SU-DHL-6 (cell line): ENCODE measurements at regions not wholly inside any gene's neighbourhood (a gene's known extent, or its start where the extent isn't known, plus 50 kb on each side); places are given as distances from the start of the nearest gene placed in this dataset.

Experiments used
- H2AFZ ChIP-seq: fragments of 200-600 bp; sonication (generic); 2 replicates; pipeline ENCODE4 v1.6.1; 2014; ENCODE audit warnings: low read depth, mild to moderate bottlenecking, moderate library complexity, mixed read lengths, antibody characterized with exemption, low read length; ENCODE audit not compliant: severe bottlenecking
- H3F3A ChIP-seq: fragments of 200-600 bp; shearing (Covaris generic); 2 replicates; pipeline ENCODE4 v1.6.0; 2016; ENCODE audit warnings: antibody characterized with exemption, mild to moderate bottlenecking; ENCODE audit not compliant: insufficient read depth
- H3K27ac ChIP-seq: fragments of 200-600 bp; sonication (generic); 2 replicates; pipeline ENCODE4 v1.5.1; 2016; ENCODE audit warnings: low read depth, mild to moderate bottlenecking, low read length, moderate library complexity, mixed read lengths
- H3K27me3 ChIP-seq: fragments of 200-600 bp; sonication (generic), shearing (Covaris generic); 2 replicates; pipeline ENCODE4 v1.6.0; 2014; ENCODE audit warnings: mild to moderate bottlenecking, low read length
- H3K36me3 ChIP-seq: fragments of 200-600 bp; sonication (generic); 2 replicates; pipeline ENCODE4 v1.6.1; 2014; ENCODE audit warnings: mild to moderate bottlenecking, low read length, mixed read lengths
- H3K4me2 ChIP-seq: fragments of 300-600, 200-600 bp; shearing (Covaris generic), sonication (generic); 2 replicates; pipeline ENCODE4 v1.6.0; 2014; ENCODE audit warnings: low read length, low read depth, mild to moderate bottlenecking; ENCODE audit not compliant: poor library complexity, severe bottlenecking
- H3K4me3 ChIP-seq: fragments of 200-600 bp; sonication (generic); 2 replicates; pipeline ENCODE4 v1.5.1; 2014; ENCODE audit warnings: antibody characterized with exemption, low read length, mild to moderate bottlenecking, mixed read lengths; ENCODE audit not compliant: insufficient read depth, poor library complexity, severe bottlenecking
- H3K79me2 ChIP-seq: fragments of 200-600 bp; sonication (generic); 2 replicates; pipeline ENCODE4 v1.6.1; 2014; ENCODE audit warnings: mild to moderate bottlenecking, low read length, moderate library complexity; ENCODE audit not compliant: insufficient read depth
- H3K9ac ChIP-seq: fragments of 200-600 bp; sonication (generic); 2 replicates; pipeline ENCODE4 v1.7.0; 2014; ENCODE audit warnings: mild to moderate bottlenecking, low read length
- H3K9me2 ChIP-seq: fragments of 200-600 bp; sonication (generic); replicated peaks from 2 replicates; pipeline ENCODE4 v1.6.1; 2014; ENCODE audit warnings: low read length; ENCODE audit not compliant: insufficient read depth
- H3K9me3 ChIP-seq: fragments of 200-600 bp; sonication (generic); 2 replicates; pipeline ENCODE4 v1.6.1; 2014; ENCODE audit warnings: low read length, mixed read lengths; ENCODE audit not compliant: insufficient read depth
- H4K20me1 ChIP-seq: fragments of 200-600 bp; sonication (generic); 2 replicates; pipeline ENCODE4 v1.6.1; 2014; ENCODE audit warnings: low read depth, mild to moderate bottlenecking, antibody characterized with exemption, low read length, moderate library complexity, mixed read lengths
- EZH2phosphoT487 ChIP-seq: fragments of 200-600 bp; sonication (generic), shearing (Covaris generic); conservative IDR thresholded peaks from 2 replicates; pipeline ENCODE4 v1.6.1; 2018; ENCODE audit warnings: mild to moderate bottlenecking, antibody characterized with exemption, low read length, moderate library complexity, mixed read lengths
- TF ChIP-seq, protein P1 (sequence below): fragments of 200-600 bp; sonication (generic); IDR thresholded peaks from one replicate; pipeline ENCODE4 v1.5.1; 2017; ENCODE audit warnings: antibody characterized with exemption, mild to moderate bottlenecking, low read length, moderate library complexity; ENCODE audit not compliant: insufficient read depth, poor library complexity, severe bottlenecking

DNA sequence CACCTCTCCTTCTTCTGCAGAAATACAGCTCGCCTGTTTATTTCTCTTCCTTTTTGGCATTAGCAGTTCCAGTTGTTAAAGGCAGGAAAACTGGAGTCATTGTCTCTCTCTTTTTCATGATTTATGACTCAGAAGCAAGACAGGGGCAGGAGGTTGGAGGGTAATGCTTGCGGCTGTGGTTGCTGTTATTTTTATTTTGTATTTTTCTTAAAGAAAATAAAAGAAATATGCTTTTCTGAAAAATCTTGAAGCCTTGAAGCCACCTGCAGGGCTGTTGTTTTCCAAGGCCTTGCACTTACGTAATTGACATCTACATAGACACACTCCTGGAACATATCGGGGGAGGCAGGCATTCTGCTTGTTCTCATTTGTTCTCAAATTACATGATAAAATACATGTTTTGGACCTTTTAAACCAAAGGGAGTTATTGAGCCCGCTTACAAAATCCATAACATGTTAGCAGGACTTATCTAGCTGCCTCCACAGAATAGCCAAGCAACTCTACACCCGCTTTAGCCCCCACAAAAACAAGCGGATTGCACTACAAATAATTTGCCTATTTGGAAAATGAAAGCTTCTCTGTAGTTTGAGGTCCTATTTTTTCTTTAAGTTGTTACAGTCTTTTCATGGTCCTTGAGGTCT, 1004.6 kb upstream of the NR2F2 start:
- no peak overlapping the region for H3K27ac ChIP-seq

DNA sequence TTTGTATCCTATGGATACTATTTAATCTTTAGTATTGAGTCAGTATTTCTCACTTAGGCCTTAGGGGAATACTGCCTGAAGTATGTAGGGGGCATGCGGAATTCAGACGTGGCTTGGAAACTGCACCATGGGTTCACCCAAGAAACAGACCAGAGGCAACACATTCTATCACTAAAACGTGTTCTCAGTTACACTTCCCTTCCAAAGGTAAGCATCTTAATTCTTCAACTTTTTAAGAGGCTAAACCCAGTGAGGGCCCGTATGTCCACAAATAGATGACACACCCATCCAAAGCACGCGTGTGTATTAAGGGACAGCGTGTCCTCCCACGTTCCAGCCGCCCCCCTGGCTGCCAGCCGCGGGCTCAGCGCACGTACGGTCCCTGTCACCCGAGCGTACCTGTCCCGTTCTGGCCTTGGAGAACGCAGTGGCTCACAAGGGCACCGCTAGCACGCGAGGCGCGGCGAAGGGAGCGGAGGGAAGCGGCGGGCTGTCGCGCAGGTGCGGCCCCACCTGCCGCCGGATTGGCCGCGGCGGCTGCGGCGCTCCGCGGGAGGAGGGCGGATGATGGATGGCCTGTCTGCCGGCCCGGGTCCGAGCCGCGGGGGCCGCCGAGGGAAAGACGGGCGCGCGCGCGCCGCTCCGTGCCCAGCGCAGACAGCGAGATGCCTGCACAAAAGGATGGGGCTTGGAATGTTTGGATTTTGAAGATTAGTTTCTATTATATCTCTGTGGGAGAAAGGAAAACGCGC, 1003.9 kb upstream of the NR2F2 start:
- no peaks in the 10 kb centered on the region for H3K36me3 ChIP-seq
- no peak overlapping the region for H3K27ac ChIP-seq
- no peaks in the 10 kb centered on the region for H3K9me3 ChIP-seq
- H3K9ac ChIP-seq = no peak overlapping the region
- H2AFZ ChIP-seq = no peak overlapping the region
- no peaks in the 10 kb centered on the region for H4K20me1 ChIP-seq
- no peaks in the 10 kb centered on the region for H3F3A ChIP-seq
- no peak overlapping the region for H3K4me3 ChIP-seq
- no peak overlapping the region for H3K4me2 ChIP-seq
- no peaks in the 10 kb centered on the region for H3K79me2 ChIP-seq
- H3K9me2 ChIP-seq = no peaks in the 10 kb centered on the region
- no peaks in the 10 kb centered on the region for H3K27me3 ChIP-seq
- TF ChIP-seq, protein P1, sequence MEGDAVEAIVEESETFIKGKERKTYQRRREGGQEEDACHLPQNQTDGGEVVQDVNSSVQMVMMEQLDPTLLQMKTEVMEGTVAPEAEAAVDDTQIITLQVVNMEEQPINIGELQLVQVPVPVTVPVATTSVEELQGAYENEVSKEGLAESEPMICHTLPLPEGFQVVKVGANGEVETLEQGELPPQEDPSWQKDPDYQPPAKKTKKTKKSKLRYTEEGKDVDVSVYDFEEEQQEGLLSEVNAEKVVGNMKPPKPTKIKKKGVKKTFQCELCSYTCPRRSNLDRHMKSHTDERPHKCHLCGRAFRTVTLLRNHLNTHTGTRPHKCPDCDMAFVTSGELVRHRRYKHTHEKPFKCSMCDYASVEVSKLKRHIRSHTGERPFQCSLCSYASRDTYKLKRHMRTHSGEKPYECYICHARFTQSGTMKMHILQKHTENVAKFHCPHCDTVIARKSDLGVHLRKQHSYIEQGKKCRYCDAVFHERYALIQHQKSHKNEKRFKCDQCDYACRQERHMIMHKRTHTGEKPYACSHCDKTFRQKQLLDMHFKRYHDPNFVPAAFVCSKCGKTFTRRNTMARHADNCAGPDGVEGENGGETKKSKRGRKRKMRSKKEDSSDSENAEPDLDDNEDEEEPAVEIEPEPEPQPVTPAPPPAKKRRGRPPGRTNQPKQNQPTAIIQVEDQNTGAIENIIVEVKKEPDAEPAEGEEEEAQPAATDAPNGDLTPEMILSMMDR = no peak
- TF ChIP-seq EZH2phosphoT487 = no peak

More for the DNA sequence above, 1004.6 kb upstream of the NR2F2 start:
- Histone ChIP-seq H3K9ac (no peak overlapping the region), H3K9me3 (no peaks in the 10 kb centered on the region), H3F3A (no peaks in the 10 kb centered on the region), H3K9me2 (no peaks in the 10 kb centered on the region), H2AFZ (no peak overlapping the region), H3K27me3 (no peaks in the 10 kb centered on the region), H3K36me3 (no peaks in the 10 kb centered on the region), H3K79me2 (no peaks in the 10 kb centered on the region), H4K20me1 (no peaks in the 10 kb centered on the region), H3K4me3 (no peak overlapping the region), H3K4me2 (no peak overlapping the region)
- no peak for TF ChIP-seq EZH2phosphoT487
- TF ChIP-seq, protein P1 = no peak

DNA sequence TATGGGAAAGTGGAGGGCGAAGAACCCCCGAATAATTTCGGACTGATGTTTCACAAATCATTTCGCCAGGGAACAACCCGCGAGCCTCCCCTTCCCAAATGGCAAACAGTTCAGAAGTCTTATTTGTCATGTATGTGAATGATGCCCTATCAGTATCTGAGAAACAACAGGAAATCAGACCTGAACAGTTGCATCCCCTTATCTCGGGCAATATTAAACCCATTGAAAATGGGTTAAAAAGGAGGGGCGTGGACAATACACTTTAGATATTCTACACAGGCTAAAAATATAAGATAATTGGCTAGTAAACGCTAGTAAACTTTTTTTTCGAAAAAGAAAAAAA, 1003.3 kb upstream of the NR2F2 start:
- no peaks in the 10 kb centered on the region for H3F3A ChIP-seq
- no peaks in the 10 kb centered on the region for H4K20me1 ChIP-seq
- H3K4me2 ChIP-seq = no peak overlapping the region
- no peaks in the 10 kb centered on the region for H3K36me3 ChIP-seq
- no peak for TF ChIP-seq EZH2phosphoT487
- no peaks in the 10 kb centered on the region for H3K79me2 ChIP-seq
- H3K9ac ChIP-seq = no peak overlapping the region
- no peaks in the 10 kb centered on the region for H3K9me3 ChIP-seq
- no peaks in the 10 kb centered on the region for H3K27me3 ChIP-seq
- H2AFZ ChIP-seq = no peak overlapping the region
- no peak overlapping the region for H3K27ac ChIP-seq
- H3K9me2 ChIP-seq = no peaks in the 10 kb centered on the region
- H3K4me3 ChIP-seq = no peak overlapping the region

DNA sequence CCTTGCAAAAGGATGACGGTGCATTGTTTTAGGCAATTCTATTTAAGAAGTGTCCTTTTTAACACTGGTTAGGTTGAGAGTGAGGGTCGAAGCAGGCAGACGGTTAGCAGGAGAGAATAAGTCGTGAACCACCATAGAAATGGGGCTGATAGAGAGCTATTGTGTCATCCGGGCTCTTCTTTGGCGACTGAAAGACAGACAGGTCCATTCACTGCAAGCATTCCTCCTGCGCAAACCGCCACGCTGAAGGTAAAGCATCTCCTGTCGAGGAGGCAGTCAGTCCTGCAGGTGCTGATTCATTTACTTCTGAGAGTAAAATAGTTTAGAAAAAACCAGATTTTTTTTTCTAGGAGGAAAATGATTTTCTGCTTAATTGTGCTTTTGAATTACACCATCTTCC, 1002.8 kb upstream of the NR2F2 start:
- Histone ChIP-seq H3K9me2 (no peaks in the 10 kb centered on the region), H2AFZ (no peak overlapping the region), H4K20me1 (no peaks in the 10 kb centered on the region), H3F3A (no peaks in the 10 kb centered on the region), H3K4me3 (no peak overlapping the region), H3K27ac (no peak overlapping the region), H3K9me3 (no peaks in the 10 kb centered on the region), H3K27me3 (no peaks in the 10 kb centered on the region), H3K4me2 (no peak overlapping the region), H3K36me3 (no peaks in the 10 kb centered on the region), H3K9ac (no peak overlapping the region), H3K79me2 (no peaks in the 10 kb centered on the region)
- TF ChIP-seq, protein P1 = no peak
- TF ChIP-seq EZH2phosphoT487 = no peak
